A549 (cell line): ENCODE measurements at regions not wholly inside any gene's neighbourhood (a gene's known extent, or its start where the extent isn't known, plus 50 kb on each side); places are given as distances from the start of the nearest gene placed in this dataset.

ENCODE experiments used
- CTCF ChIP-seq: fragments of >200 bp; sonication (Bioruptor Twin); formaldehyde crosslinking; IDR thresholded peaks from 3 replicates; pipeline ENCODE4 v1.5.1; 2016
- HEYL ChIP-seq: fragments of 250-450 bp; sonication (Bioruptor Pico); IDR thresholded peaks from 2 replicates; pipeline ENCODE4 v1.8.0; 2021; ENCODE audit warnings: mild to moderate bottlenecking, moderate library complexity
- PHF8 ChIP-seq: fragments of 200-600 bp; sonication (generic); IDR thresholded peaks from 2 replicates; pipeline ENCODE4 v1.6.1; 2016; ENCODE audit warnings: low read depth, mild to moderate bottlenecking, antibody characterized with exemption, moderate library complexity, borderline replicate concordance

GRCh38 chr9:93391898-93392297, 59.6 kb upstream of the FAM120A start:
- TF ChIP-seq CTCF (no peak), PHF8 (no peak), HEYL (no peak)
